Nephron (organoid): ENCODE measurements at regions not wholly inside any gene's neighbourhood (a gene's known extent, or its start where the extent isn't known, plus 50 kb on each side); places are given as distances from the start of the nearest gene placed in this dataset.

Source experiments
- H3K27ac Mint-ChIP-seq, 3 experiments: 2 replicates each; pipeline ENCODE4 v1.8.0; 2020; ENCODE audit warnings: mixed read lengths in 3 of 3, mild to moderate bottlenecking in 2 of 3, moderate library complexity in 1 of 3
- H3K27me3 Mint-ChIP-seq: 2 replicates; pipeline ENCODE4 v1.8.0; 2021; ENCODE audit warnings: low read depth, mild to moderate bottlenecking, moderate library complexity, mixed read lengths
- H3K36me3 Mint-ChIP-seq: 2 replicates; pipeline ENCODE4 v1.8.0; 2020; ENCODE audit warnings: low read depth, mixed read lengths
- H3K4me1 Mint-ChIP-seq: 2 replicates; pipeline ENCODE4 v1.8.0; 2020; ENCODE audit warnings: mixed read lengths
- H3K4me3 Mint-ChIP-seq, 3 experiments: 2 replicates each; pipeline ENCODE4 v1.8.0; 2020; ENCODE audit warnings: mild to moderate bottlenecking in 3 of 3, mixed read lengths in 3 of 3, moderate library complexity in 2 of 3
- H3K9me3 Mint-ChIP-seq: 2 replicates; pipeline ENCODE4 v1.8.0; 2020; ENCODE audit warnings: mixed read lengths
- TF ChIP-seq, protein P1 (sequence below), 3 experiments: fragments of 200-600 bp; sonication (generic); IDR thresholded peaks; one replicate each; pipeline ENCODE4 v1.5.0; 2021; ENCODE audit warnings: antibody characterized with exemption in 3 of 3; ENCODE audit not compliant: unreplicated experiment in 3 of 3

DNA sequence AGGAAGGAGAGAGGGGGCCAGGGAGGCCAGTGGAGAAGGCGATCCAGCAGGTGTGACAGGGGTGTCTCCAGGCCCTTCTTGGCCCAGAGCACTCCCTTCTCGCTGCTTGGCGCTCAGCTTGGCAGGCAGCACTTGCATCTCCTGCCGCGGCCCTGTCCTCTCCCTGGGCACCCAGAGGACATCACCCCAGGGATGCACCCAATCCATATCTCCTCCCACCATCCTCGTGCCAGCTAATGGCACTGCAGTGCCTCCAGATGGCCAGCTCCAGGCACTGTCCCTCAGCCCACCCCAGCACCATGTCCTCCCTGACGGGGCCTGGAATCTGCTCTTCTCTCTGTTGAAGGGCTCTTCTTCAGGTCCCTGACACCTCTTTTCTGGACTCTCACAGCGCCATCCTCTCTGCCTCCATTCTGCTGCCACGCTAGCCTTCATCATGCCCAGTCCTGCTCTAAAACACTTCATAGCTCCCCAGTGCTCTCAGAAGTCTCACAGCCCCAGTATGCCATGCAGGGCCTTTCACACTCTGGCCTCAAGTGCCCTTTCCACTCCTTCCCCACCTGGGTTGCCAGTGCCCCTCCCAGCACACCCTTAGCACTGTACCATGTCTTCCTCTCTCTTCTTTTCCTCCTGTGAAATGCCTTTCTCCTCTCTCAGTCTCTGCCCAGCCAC, 106.8 kb upstream of the SLC6A11 start:
- peak overlapping the region; percentile 0 to 57 (median 4) for H3K4me3 Mint-ChIP-seq
- no peaks in the 10 kb centered on the region for H3K4me1 Mint-ChIP-seq
- H3K27me3 Mint-ChIP-seq = peaks cover 93% of the 10 kb centered on the region
- no peaks in the 10 kb centered on the region for H3K36me3 Mint-ChIP-seq
- TF ChIP-seq, protein P1, sequence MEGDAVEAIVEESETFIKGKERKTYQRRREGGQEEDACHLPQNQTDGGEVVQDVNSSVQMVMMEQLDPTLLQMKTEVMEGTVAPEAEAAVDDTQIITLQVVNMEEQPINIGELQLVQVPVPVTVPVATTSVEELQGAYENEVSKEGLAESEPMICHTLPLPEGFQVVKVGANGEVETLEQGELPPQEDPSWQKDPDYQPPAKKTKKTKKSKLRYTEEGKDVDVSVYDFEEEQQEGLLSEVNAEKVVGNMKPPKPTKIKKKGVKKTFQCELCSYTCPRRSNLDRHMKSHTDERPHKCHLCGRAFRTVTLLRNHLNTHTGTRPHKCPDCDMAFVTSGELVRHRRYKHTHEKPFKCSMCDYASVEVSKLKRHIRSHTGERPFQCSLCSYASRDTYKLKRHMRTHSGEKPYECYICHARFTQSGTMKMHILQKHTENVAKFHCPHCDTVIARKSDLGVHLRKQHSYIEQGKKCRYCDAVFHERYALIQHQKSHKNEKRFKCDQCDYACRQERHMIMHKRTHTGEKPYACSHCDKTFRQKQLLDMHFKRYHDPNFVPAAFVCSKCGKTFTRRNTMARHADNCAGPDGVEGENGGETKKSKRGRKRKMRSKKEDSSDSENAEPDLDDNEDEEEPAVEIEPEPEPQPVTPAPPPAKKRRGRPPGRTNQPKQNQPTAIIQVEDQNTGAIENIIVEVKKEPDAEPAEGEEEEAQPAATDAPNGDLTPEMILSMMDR (IDR thresholded peaks at IDR 0.05; ENCODE audit: unreplicated experiment in 3 of 3) = no peak
- H3K9me3 Mint-ChIP-seq = peaks cover 7% of the 10 kb centered on the region
- H3K27ac Mint-ChIP-seq = no peak overlapping the region

DNA sequence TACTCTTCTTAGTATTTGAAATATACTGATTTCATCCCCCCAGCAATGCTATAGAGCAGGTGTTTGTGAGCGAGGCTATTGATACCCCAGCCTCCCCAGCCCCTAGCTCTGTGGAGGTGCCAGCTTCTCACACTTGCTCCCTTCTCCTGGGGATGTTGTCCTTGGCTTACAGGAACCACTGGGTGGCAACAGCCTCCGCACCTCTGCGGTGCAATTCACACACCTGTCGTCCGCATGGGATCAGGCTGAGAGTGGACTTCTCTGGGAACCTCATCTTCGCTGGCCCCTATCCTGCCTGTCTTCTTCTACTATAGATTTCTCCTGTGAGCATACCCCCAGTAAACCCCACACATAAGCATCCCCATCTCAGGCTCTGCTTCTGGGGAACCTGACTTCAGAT, 103.9 kb upstream of the SLC6A11 start:
- Mint-ChIP-seq H3K27me3 (peaks cover 73% of the 10 kb centered on the region), H3K4me1 (no peaks in the 10 kb centered on the region), H3K9me3 (peaks cover 11% of the 10 kb centered on the region), H3K36me3 (no peaks in the 10 kb centered on the region), H3K27ac (no peak overlapping the region), H3K4me3 (no peak overlapping the region)
- TF ChIP-seq, protein P1 (IDR thresholded peaks at IDR 0.05; ENCODE audit: unreplicated experiment in 3 of 3) = no peak

DNA sequence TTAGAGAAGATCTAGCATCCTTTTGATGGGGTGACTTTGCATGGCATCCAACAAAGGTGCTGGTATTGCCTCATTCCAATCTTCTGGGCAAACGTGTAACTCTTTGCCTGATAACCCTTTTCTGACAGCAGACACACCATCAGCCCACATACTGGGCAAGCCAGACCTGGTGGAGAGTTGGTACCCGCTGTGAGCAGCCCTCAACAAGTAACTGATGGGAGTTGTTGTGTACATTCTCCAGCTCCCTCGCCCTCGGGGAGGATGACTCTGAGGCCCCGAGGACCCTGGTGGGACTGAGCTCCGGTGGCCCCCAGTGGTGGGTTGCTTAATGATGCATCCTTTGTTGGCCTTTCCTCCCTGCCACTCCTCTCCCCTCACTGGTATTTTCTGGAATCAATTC, 102.4 kb upstream of the SLC6A11 start:
- TF ChIP-seq, protein P1 (IDR thresholded peaks at IDR 0.05; ENCODE audit: unreplicated experiment in 3 of 3) = no peak
- Mint-ChIP-seq H3K4me1 (no peaks in the 10 kb centered on the region), H3K4me3 (no peak overlapping the region), H3K36me3 (no peaks in the 10 kb centered on the region), H3K9me3 (peaks cover 11% of the 10 kb centered on the region), H3K27ac (no peak overlapping the region), H3K27me3 (peaks cover 66% of the 10 kb centered on the region)

- no peaks in the 10 kb centered on the region for H3K36me3 Mint-ChIP-seq
- no peak overlapping the region for H3K27ac Mint-ChIP-seq
- TF ChIP-seq, protein P1 (IDR thresholded peaks at IDR 0.05; ENCODE audit: unreplicated experiment in 3 of 3) = no peak
- H3K27me3 Mint-ChIP-seq = peaks cover 52% of the 10 kb centered on the region
- no peak overlapping the region for H3K4me3 Mint-ChIP-seq
- H3K4me1 Mint-ChIP-seq = no peaks in the 10 kb centered on the region
- H3K9me3 Mint-ChIP-seq = peaks cover 9% of the 10 kb centered on the region
These were observed 100.1 kb upstream of the SLC6A11 start for GRCh38 chr3:10715886-10716285.

DNA sequence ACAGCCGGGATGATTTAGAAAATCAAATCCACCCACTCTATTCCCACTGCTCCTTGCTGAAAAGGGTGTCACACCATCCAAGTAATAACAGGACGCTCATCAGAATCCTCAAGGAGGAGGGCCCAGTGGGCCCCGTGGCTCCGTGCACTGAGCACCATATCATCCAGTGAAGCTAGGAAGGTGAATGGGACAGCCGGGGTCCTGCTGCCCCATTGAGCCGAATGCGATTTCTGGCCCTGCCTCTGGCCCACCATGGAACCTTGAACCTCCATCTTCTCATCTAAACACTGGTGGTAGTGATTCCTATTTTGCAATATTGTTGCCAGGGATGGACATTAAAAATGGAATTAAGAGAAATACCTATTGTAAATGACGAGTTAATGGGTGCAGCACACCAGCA, 99.1 kb upstream of the SLC6A11 start:
- Mint-ChIP-seq H3K4me1 (no peaks in the 10 kb centered on the region), H3K27ac (no peak overlapping the region), H3K9me3 (peaks cover 9% of the 10 kb centered on the region), H3K27me3 (peaks cover 52% of the 10 kb centered on the region), H3K36me3 (no peaks in the 10 kb centered on the region), H3K4me3 (no peak overlapping the region)
- TF ChIP-seq, protein P1 (IDR thresholded peaks at IDR 0.05; ENCODE audit: unreplicated experiment in 3 of 3) = no peak

GRCh38 chr3:10717756-10718155, 98.3 kb upstream of the SLC6A11 start:
- Mint-ChIP-seq H3K4me3 (no peak overlapping the region), H3K27me3 (peaks cover 48% of the 10 kb centered on the region), H3K9me3 (peaks cover 9% of the 10 kb centered on the region), H3K27ac (no peak overlapping the region), H3K36me3 (no peaks in the 10 kb centered on the region), H3K4me1 (no peaks in the 10 kb centered on the region)
- TF ChIP-seq, protein P1 (IDR thresholded peaks at IDR 0.05; ENCODE audit: unreplicated experiment in 3 of 3) = no peak
